ENCODE measurements at regions not wholly inside any gene's neighbourhood (a gene's known extent, or its start where the extent isn't known, plus 50 kb on each side); places are given as distances from the start of the nearest gene placed in this dataset.
"Not testable (repeated sequence)": the region's sequence is repeated elsewhere in the genome, so short reads cannot be mapped to it uniquely, and the experiment has no call there.

- H3K27me3 Mint-ChIP-seq (ENCODE audit: low read depth) = no peaks in the 10 kb centered on the region
- no peaks in the 10 kb centered on the region for H3K4me1 Mint-ChIP-seq (ENCODE audit: low read depth)
- no peaks in the 10 kb centered on the region for H3K36me3 Mint-ChIP-seq (ENCODE audit: low read depth)
- H3K27ac Mint-ChIP-seq = no peak overlapping the region
- H3K4me3 Mint-ChIP-seq = no peak overlapping the region
- H3K9me3 Mint-ChIP-seq = peaks cover 24% of the 10 kb centered on the region
Measured at GRCh38 chr1:189992856-189993255, 484.8 kb downstream of the BRINP3 start.

- H3K27me3 Mint-ChIP-seq (ENCODE audit: low read depth) = no peaks in the 10 kb centered on the region
- H3K36me3 Mint-ChIP-seq (ENCODE audit: low read depth) = no peaks in the 10 kb centered on the region
- no peak overlapping the region for H3K4me3 Mint-ChIP-seq
- no peaks in the 10 kb centered on the region for H3K9me3 Mint-ChIP-seq
- H3K27ac Mint-ChIP-seq = no peak overlapping the region
- H3K4me1 Mint-ChIP-seq (ENCODE audit: low read depth) = no peaks in the 10 kb centered on the region
Measured at GRCh38 chr1:190000365-190000872, 477.2 kb downstream of the BRINP3 start.

GRCh38 chr1:190001187-190001586 is 476.5 kb downstream of the BRINP3 start:
- Mint-ChIP-seq H3K27me3 (ENCODE audit: low read depth) (no peaks in the 10 kb centered on the region), H3K4me1 (ENCODE audit: low read depth) (no peaks in the 10 kb centered on the region), H3K4me3 (no peak overlapping the region), H3K36me3 (ENCODE audit: low read depth) (no peaks in the 10 kb centered on the region), H3K27ac (no peak overlapping the region), H3K9me3 (no peaks in the 10 kb centered on the region)

DNA sequence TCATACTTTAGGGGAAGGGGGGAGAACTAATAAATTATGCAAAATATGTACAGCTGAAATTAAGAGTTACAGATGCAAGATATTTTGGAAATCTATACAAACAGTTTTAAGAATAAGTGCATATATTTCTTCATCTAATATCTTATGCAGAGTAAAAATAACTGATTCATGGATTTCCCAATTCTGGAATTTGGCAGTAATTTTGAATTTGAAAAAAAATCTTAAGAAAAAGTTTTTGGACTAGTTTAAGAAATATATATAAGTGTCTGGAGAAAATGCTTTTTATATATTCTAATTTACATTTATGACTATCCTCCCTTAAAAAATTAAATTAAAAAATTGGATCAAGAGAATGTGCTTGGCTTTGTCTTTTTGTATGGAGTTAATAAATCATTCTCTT is 474.3 kb downstream of the BRINP3 start:
- Mint-ChIP-seq H3K27ac (no peak overlapping the region), H3K4me1 (ENCODE audit: low read depth) (no peaks in the 10 kb centered on the region), H3K9me3 (no peaks in the 10 kb centered on the region), H3K36me3 (ENCODE audit: low read depth) (no peaks in the 10 kb centered on the region), H3K27me3 (ENCODE audit: low read depth) (no peaks in the 10 kb centered on the region), H3K4me3 (no peak overlapping the region)

GRCh38 chr1:190011585-190011984 is 466.1 kb downstream of the BRINP3 start:
- no peaks in the 10 kb centered on the region for H3K36me3 Mint-ChIP-seq (ENCODE audit: low read depth)
- H3K4me3 Mint-ChIP-seq = no peak overlapping the region
- peaks cover 15% of the 10 kb centered on the region for H3K9me3 Mint-ChIP-seq
- H3K27me3 Mint-ChIP-seq (ENCODE audit: low read depth) = no peaks in the 10 kb centered on the region
- no peaks in the 10 kb centered on the region for H3K4me1 Mint-ChIP-seq (ENCODE audit: low read depth)
- no peak overlapping the region for H3K27ac Mint-ChIP-seq

GRCh38 chr1:190019151-190019550 is 458.5 kb downstream of the BRINP3 start:
- H3K9me3 Mint-ChIP-seq = peaks cover 11% of the 10 kb centered on the region
- not testable (repeated sequence) for H3K27me3 Mint-ChIP-seq (ENCODE audit: low read depth); H3K36me3 Mint-ChIP-seq (ENCODE audit: low read depth); H3K4me1 Mint-ChIP-seq (ENCODE audit: low read depth); H3K4me3 Mint-ChIP-seq; H3K27ac Mint-ChIP-seq

- no peak overlapping the region for H3K4me3 Mint-ChIP-seq
- H3K27ac Mint-ChIP-seq = no peak overlapping the region
- no peaks in the 10 kb centered on the region for H3K36me3 Mint-ChIP-seq (ENCODE audit: low read depth)
Measured at GRCh38 chr1:190019717-190020116, 457.9 kb downstream of the BRINP3 start.

DNA sequence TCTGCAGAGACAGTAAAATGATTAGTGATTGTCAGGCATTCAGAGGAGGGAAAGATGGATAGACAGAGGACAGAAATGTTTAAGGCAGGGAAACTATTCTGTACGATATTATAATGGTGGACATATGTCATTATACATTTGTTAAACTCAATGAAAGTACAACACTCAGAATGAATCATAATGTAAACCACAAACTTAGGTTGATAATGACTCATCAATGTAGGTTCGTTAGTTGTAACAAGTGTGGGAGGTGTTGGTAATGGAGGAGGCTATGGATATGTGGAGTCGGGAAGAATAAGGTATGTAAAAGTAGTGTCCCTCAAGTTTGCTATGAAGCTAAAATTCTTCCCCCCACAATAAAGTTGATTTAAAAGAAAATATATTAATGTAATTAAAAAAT is 455.0 kb downstream of the BRINP3 start:
- Mint-ChIP-seq H3K27ac (no peak overlapping the region), H3K9me3 (peaks cover 16% of the 10 kb centered on the region), H3K4me3 (no peak overlapping the region), H3K27me3 (ENCODE audit: low read depth) (no peaks in the 10 kb centered on the region), H3K4me1 (ENCODE audit: low read depth) (no peaks in the 10 kb centered on the region), H3K36me3 (ENCODE audit: low read depth) (no peaks in the 10 kb centered on the region)

More at GRCh38 chr1:190019717-190020116, 457.9 kb downstream of the BRINP3 start:
- no peaks in the 10 kb centered on the region for H3K27me3 Mint-ChIP-seq (ENCODE audit: low read depth)
- H3K9me3 Mint-ChIP-seq = peaks cover 15% of the 10 kb centered on the region
- no peaks in the 10 kb centered on the region for H3K4me1 Mint-ChIP-seq (ENCODE audit: low read depth)

- H3K27ac Mint-ChIP-seq = no peak overlapping the region
- H3K9me3 Mint-ChIP-seq = peaks cover 21% of the 10 kb centered on the region
- H3K4me3 Mint-ChIP-seq = no peak overlapping the region
- no peaks in the 10 kb centered on the region for H3K27me3 Mint-ChIP-seq (ENCODE audit: low read depth)
- H3K36me3 Mint-ChIP-seq (ENCODE audit: low read depth) = no peaks in the 10 kb centered on the region
- no peaks in the 10 kb centered on the region for H3K4me1 Mint-ChIP-seq (ENCODE audit: low read depth)
Measured at GRCh38 chr1:190029441-190029840, 448.2 kb downstream of the BRINP3 start.

- Mint-ChIP-seq H3K27me3 (ENCODE audit: low read depth) (no peaks in the 10 kb centered on the region), H3K4me1 (ENCODE audit: low read depth) (no peaks in the 10 kb centered on the region), H3K9me3 (peaks cover 6% of the 10 kb centered on the region), H3K4me3 (no peak overlapping the region), H3K27ac (no peak overlapping the region), H3K36me3 (ENCODE audit: low read depth) (no peaks in the 10 kb centered on the region)
Measured at GRCh38 chr1:190043655-190044054, 434.0 kb downstream of the BRINP3 start.

DNA sequence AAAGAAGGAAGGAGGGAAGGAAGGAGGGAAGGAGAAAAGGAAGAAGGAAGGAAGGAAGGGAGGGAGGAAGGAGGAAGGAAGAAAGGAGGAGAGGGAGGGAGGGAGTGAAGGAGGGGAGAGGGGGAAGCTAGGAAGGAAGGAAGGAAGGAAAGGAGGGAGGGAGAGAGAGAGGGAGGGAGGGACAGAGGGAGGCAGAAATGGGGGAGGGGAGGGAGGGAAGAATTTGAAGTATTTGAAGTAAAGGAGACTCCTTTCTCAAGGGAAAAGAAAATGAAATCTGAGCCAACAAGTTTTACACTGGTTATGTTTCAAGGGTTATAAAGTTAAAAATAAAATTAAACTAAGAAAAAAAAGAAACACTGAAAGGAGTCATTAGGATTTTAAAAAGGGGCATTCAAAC is 431.4 kb downstream of the BRINP3 start:
- Mint-ChIP-seq H3K27me3 (ENCODE audit: low read depth) (no peaks in the 10 kb centered on the region), H3K27ac (no peak overlapping the region), H3K4me3 (no peak overlapping the region), H3K4me1 (ENCODE audit: low read depth) (no peaks in the 10 kb centered on the region), H3K9me3 (peaks cover 6% of the 10 kb centered on the region), H3K36me3 (ENCODE audit: low read depth) (no peaks in the 10 kb centered on the region)

Data from T-helper 1 cell treated with Interleukin-12 subunit alpha and Interleukin-12 subunit beta and Interleukin-4 antibody, amounts not matched to agents 30 μg/mL and 1 μg/mL, for 36 hours (primary cell).